HEK293 (cell line): ENCODE measurements at regions not wholly inside any gene's neighbourhood (a gene's known extent, or its start where the extent isn't known, plus 50 kb on each side); places are given as distances from the start of the nearest gene placed in this dataset.

Source experiments
- CTCF ChIP-seq: fragments of 450-650 bp; formaldehyde crosslinking; IDR thresholded peaks from 2 replicates; pipeline ENCODE4 v1.5.1; 2016; ENCODE audit warnings: missing biosample characterization, missing genetic modification characterization
- GLI4 ChIP-seq: fragments of 450-650 bp; formaldehyde crosslinking; IDR thresholded peaks from 2 replicates; pipeline ENCODE4 v1.5.1; 2016; ENCODE audit warnings: missing biosample characterization, missing genetic modification characterization
- HIC1 ChIP-seq: fragments of 450-650 bp; formaldehyde crosslinking; IDR thresholded peaks from 2 replicates; pipeline ENCODE4 v1.5.1; 2016; ENCODE audit warnings: missing biosample characterization, missing genetic modification characterization
- PRDM10 ChIP-seq: fragments of 450-650 bp; formaldehyde crosslinking; IDR thresholded peaks from 2 replicates; pipeline ENCODE4 v1.5.1; 2016; ENCODE audit warnings: missing biosample characterization, missing genetic modification characterization
- YY2 ChIP-seq: fragments of 450-650 bp; formaldehyde crosslinking; IDR thresholded peaks from 2 replicates; pipeline ENCODE4 v1.5.1; 2016; ENCODE audit warnings: missing biosample characterization, missing genetic modification characterization
- ZNF121 ChIP-seq: fragments of 450-650 bp; formaldehyde crosslinking; IDR thresholded peaks from 2 replicates; pipeline ENCODE4 v1.5.1; 2016; ENCODE audit warnings: missing biosample characterization, missing genetic modification characterization
- ZNF26 ChIP-seq: fragments of 450-650 bp; formaldehyde crosslinking; IDR thresholded peaks from 2 replicates; pipeline ENCODE4 v1.5.1; 2016; ENCODE audit warnings: missing biosample characterization, missing genetic modification characterization
- ZNF274 ChIP-seq, 2 experiments: fragments of 200-500 bp in 1 of 2; fragments of 450-650 bp in 1 of 2; sonication (Bioruptor generic) in 1 of 2; formaldehyde crosslinking in 1 of 2; IDR thresholded peaks; 2 replicates each; pipeline versions ENCODE4 v1.5.1 to v1.6.1; 2014 to 2016; ENCODE audit warnings: borderline replicate concordance in 1 of 2, inconsistent platforms in 1 of 2, low read length in 1 of 2, missing biosample characterization in 1 of 2, missing genetic modification characterization in 1 of 2
- ZNF48 ChIP-seq: fragments of 450-650 bp; formaldehyde crosslinking; IDR thresholded peaks from 2 replicates; pipeline ENCODE4 v1.5.1; 2016; ENCODE audit warnings: missing biosample characterization, missing genetic modification characterization
- ZNF776 ChIP-seq: fragments of 450-650 bp; formaldehyde crosslinking; IDR thresholded peaks from 2 replicates; pipeline ENCODE4 v1.5.0; 2017; ENCODE audit warnings: missing biosample characterization, missing genetic modification characterization, borderline replicate concordance
- ZNF785 ChIP-seq: fragments of 450-650 bp; formaldehyde crosslinking; IDR thresholded peaks from 2 replicates; pipeline ENCODE4 v1.5.1; 2016; ENCODE audit warnings: missing biosample characterization, missing genetic modification characterization
- TF ChIP-seq, protein P1 (sequence below): fragments of 450-650 bp; formaldehyde crosslinking; IDR thresholded peaks from 2 replicates; pipeline ENCODE4 v1.5.1; 2016; ENCODE audit warnings: missing biosample characterization, missing genetic modification characterization

DNA sequence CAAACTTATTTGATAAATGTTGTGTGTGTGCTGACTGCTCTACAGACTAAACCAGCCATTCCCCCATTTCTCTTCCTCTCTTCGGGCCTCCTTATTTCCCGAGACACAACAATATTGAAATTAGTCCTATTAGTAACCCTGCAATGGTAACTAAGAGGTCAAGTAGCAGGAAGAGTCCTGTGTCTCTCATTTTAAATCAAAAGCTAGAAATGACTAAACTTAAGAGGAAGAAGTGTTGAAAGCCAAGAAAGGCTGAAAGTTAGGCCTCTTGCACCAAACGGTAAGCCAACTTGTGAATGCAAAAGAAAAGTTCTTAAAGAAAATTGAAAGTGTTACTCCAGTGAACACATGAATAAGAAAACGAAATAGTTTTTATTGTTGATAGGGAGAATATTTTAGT, 357.8 kb upstream of the SLC7A11 start:
- TF ChIP-seq CTCF (tag by site-specific recombination) (no peak), ZNF274 (IDR thresholded peaks at IDR 0.05; ENCODE audit: low read length) (no peak), ZNF274 (tag by site-specific recombination; IDR thresholded peaks at IDR 0.05; ENCODE audit: borderline replicate concordance) (no peak), ZNF48 (no peak), ZNF776 (tag by site-specific recombination) (no peak), PRDM10 (tag by site-specific recombination) (no peak), HIC1 (no peak), ZNF785 (tag by site-specific recombination) (no peak), YY2 (no peak), ZNF121 (tag by site-specific recombination) (no peak), ZNF26 (tag by site-specific recombination) (no peak), GLI4 (tag by site-specific recombination) (no peak)
- TF ChIP-seq, protein P1, sequence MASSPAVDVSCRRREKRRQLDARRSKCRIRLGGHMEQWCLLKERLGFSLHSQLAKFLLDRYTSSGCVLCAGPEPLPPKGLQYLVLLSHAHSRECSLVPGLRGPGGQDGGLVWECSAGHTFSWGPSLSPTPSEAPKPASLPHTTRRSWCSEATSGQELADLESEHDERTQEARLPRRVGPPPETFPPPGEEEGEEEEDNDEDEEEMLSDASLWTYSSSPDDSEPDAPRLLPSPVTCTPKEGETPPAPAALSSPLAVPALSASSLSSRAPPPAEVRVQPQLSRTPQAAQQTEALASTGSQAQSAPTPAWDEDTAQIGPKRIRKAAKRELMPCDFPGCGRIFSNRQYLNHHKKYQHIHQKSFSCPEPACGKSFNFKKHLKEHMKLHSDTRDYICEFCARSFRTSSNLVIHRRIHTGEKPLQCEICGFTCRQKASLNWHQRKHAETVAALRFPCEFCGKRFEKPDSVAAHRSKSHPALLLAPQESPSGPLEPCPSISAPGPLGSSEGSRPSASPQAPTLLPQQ (tag by site-specific recombination), result no peak
